ENCODE measurements at regions not wholly inside any gene's neighbourhood (a gene's known extent, or its start where the extent isn't known, plus 50 kb on each side); places are given as distances from the start of the nearest gene placed in this dataset.
"Not testable (repeated sequence)": the region's sequence is repeated elsewhere in the genome, so short reads cannot be mapped to it uniquely, and the experiment has no call there.

- H3K36me3 ChIP-seq (ENCODE audit: control insufficient read depth in 2 of 2, insufficient read depth in 2 of 2, low read length in 2 of 2); H3K9me3 ChIP-seq (ENCODE audit: control insufficient read depth in 2 of 2, low read length in 2 of 2); H3K4me3 ChIP-seq (ENCODE audit: low read length in 2 of 2); H3K4me1 ChIP-seq (ENCODE audit: control insufficient read depth in 2 of 2, insufficient read depth in 2 of 2, low read length in 2 of 2); H3K27me3 ChIP-seq (ENCODE audit: control insufficient read depth in 2 of 2, insufficient read depth in 2 of 2, low read length in 2 of 2); H3K9ac ChIP-seq (ENCODE audit: low read depth in 1 of 2, low read length in 2 of 2); H3K27ac ChIP-seq (ENCODE audit: low read depth in 2 of 2, low read length in 2 of 2): not testable (repeated sequence)
Measured at GRCh38 chr2:105506860-105507259, 108.0 kb upstream of the FHL2 start.

GRCh38 chr2:105504459-105504858 lies 105.6 kb upstream of the FHL2 start:
- Histone ChIP-seq H3K27me3 (ENCODE audit: control insufficient read depth in 2 of 2, insufficient read depth in 2 of 2, low read length in 2 of 2) (no peaks in the 10 kb centered on the region), H3K36me3 (ENCODE audit: control insufficient read depth in 2 of 2, insufficient read depth in 2 of 2, low read length in 2 of 2) (no peaks in the 10 kb centered on the region), H3K9me3 (ENCODE audit: control insufficient read depth in 2 of 2, low read length in 2 of 2) (no peaks in the 10 kb centered on the region), H3K9ac (ENCODE audit: low read depth in 1 of 2, low read length in 2 of 2) (no peak overlapping the region), H3K4me3 (ENCODE audit: low read length in 2 of 2) (no peak overlapping the region), H3K27ac (ENCODE audit: low read depth in 2 of 2, low read length in 2 of 2) (no peak overlapping the region), H3K4me1 (ENCODE audit: control insufficient read depth in 2 of 2, insufficient read depth in 2 of 2, low read length in 2 of 2) (no peaks in the 10 kb centered on the region)

DNA sequence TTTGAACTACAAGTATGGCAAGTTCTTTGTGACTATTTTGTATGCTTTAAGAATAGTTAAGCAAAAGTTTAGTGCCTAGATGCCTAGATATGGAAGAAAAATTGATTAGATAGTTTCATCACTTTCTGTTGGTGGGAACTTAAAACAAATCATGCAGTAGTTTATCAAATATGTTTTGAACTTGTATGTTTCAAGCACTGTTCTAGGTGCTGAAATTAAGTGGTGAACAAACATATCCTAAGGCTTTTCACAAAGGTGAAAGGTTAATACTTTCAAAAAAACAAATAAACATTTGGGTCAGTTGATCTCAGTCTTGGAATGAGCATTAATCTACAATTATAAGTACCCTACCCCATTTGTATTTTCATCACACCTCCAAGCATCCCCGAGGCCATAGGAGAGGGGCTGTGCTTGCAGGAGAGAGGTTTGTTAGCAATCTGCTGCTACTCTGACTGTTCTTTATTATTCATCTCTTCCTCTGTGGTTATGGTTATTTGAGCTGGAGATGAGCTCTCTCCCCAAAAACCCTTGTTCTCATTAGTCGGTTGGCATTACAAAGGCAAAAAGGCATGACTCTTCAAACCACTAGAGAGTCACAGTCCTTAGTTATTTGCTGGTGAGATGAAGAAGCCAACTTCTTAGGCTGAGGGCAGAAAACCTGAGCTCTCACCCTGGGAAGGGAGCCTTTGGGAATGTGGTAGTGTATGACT lies 103.9 kb upstream of the FHL2 start:
- no peaks in the 10 kb centered on the region for H3K4me1 ChIP-seq (ENCODE audit: control insufficient read depth in 2 of 2, insufficient read depth in 2 of 2, low read length in 2 of 2)
- H3K9ac ChIP-seq (ENCODE audit: low read depth in 1 of 2, low read length in 2 of 2): no peak overlapping the region
- no peaks in the 10 kb centered on the region for H3K27me3 ChIP-seq (ENCODE audit: control insufficient read depth in 2 of 2, insufficient read depth in 2 of 2, low read length in 2 of 2)
- H3K4me3 ChIP-seq (ENCODE audit: low read length in 2 of 2): no peak overlapping the region
- H3K36me3 ChIP-seq (ENCODE audit: control insufficient read depth in 2 of 2, insufficient read depth in 2 of 2, low read length in 2 of 2): no peaks in the 10 kb centered on the region
- no peaks in the 10 kb centered on the region for H3K9me3 ChIP-seq (ENCODE audit: control insufficient read depth in 2 of 2, low read length in 2 of 2)
- no peak overlapping the region for H3K27ac ChIP-seq (ENCODE audit: low read depth in 2 of 2, low read length in 2 of 2)

DNA sequence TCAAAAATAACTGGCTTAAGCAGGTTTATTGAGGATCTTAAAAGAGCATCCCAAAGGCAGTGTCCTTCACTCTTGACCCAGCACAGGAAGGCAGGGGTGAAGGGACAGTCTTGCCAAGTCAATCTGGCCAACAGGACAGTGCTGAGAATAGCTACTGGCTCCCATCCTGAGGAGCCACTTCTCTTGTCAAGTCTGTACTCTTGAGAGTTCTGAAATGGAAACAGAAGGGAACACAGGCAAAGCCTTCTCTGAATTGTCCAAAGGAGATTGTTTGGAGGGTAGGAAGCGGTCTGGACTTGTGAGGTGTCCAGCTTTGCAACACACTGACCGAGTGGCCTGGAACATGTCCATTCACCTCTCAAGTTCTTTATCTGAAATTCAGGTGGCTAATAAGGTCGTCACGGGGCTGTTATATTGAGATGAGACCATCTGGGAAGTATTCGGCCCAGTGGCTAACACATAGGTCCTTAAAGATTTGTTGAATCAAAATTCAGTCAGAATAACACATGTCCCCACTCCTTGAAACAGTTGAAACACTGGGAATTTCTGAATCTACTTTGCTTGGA lies 99.5 kb upstream of the FHL2 start:
- H3K4me1 ChIP-seq (ENCODE audit: control insufficient read depth in 2 of 2, insufficient read depth in 2 of 2, low read length in 2 of 2): peaks cover 0 to 6% of the 10 kb centered on the region in 2 donors
- no peaks in the 10 kb centered on the region for H3K27me3 ChIP-seq (ENCODE audit: control insufficient read depth in 2 of 2, insufficient read depth in 2 of 2, low read length in 2 of 2)
- no peak overlapping the region for H3K27ac ChIP-seq (ENCODE audit: low read depth in 2 of 2, low read length in 2 of 2)
- no peaks in the 10 kb centered on the region for H3K36me3 ChIP-seq (ENCODE audit: control insufficient read depth in 2 of 2, insufficient read depth in 2 of 2, low read length in 2 of 2)
- no peak overlapping the region for H3K9ac ChIP-seq (ENCODE audit: low read depth in 1 of 2, low read length in 2 of 2)
- H3K4me3 ChIP-seq (ENCODE audit: low read length in 2 of 2): no peak overlapping the region
- H3K9me3 ChIP-seq (ENCODE audit: control insufficient read depth in 2 of 2, low read length in 2 of 2): no peaks in the 10 kb centered on the region

DNA sequence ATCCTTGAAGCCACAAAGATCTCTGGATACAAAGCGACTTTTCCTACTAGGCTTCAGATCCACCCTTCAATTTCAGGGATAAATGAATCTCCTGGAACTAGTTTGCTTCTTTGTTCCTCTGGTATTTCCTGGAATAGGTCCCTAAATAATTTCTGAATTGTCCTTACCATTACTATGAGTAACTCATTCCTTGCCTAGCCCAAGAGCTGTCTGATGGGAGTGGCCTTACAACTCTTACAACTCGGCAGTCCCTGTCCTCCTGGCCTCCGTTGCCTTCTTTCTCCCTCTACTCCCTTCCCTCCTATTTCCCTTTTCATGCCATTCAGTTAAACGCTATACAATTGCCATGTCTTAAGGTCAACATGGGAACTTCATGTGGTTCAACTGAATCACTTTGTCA lies 98.2 kb upstream of the FHL2 start:
- Histone ChIP-seq H3K4me1 (ENCODE audit: control insufficient read depth in 2 of 2, insufficient read depth in 2 of 2, low read length in 2 of 2) (peaks cover 0 to 6% of the 10 kb centered on the region in 2 donors), H3K27me3 (ENCODE audit: control insufficient read depth in 2 of 2, insufficient read depth in 2 of 2, low read length in 2 of 2) (no peaks in the 10 kb centered on the region), H3K9me3 (ENCODE audit: control insufficient read depth in 2 of 2, low read length in 2 of 2) (no peaks in the 10 kb centered on the region), H3K9ac (ENCODE audit: low read depth in 1 of 2, low read length in 2 of 2) (no peak overlapping the region), H3K36me3 (ENCODE audit: control insufficient read depth in 2 of 2, insufficient read depth in 2 of 2, low read length in 2 of 2) (no peaks in the 10 kb centered on the region), H3K27ac (ENCODE audit: low read depth in 2 of 2, low read length in 2 of 2) (no peak overlapping the region), H3K4me3 (ENCODE audit: low read length in 2 of 2) (no peak overlapping the region)

- no peak overlapping the region for H3K9ac ChIP-seq (ENCODE audit: low read depth in 1 of 2, low read length in 2 of 2)
- H3K4me3 ChIP-seq (ENCODE audit: low read length in 2 of 2): no peak overlapping the region
- no peaks in the 10 kb centered on the region for H3K9me3 ChIP-seq (ENCODE audit: control insufficient read depth in 2 of 2, low read length in 2 of 2)
- peaks cover 0 to 10% of the 10 kb centered on the region in 2 donors for H3K4me1 ChIP-seq (ENCODE audit: control insufficient read depth in 2 of 2, insufficient read depth in 2 of 2, low read length in 2 of 2)
- no peaks in the 10 kb centered on the region for H3K27me3 ChIP-seq (ENCODE audit: control insufficient read depth in 2 of 2, insufficient read depth in 2 of 2, low read length in 2 of 2)
- H3K27ac ChIP-seq (ENCODE audit: low read depth in 2 of 2, low read length in 2 of 2): no peak overlapping the region
- no peaks in the 10 kb centered on the region for H3K36me3 ChIP-seq (ENCODE audit: control insufficient read depth in 2 of 2, insufficient read depth in 2 of 2, low read length in 2 of 2)
Measured at GRCh38 chr2:105496271-105496670, 97.4 kb upstream of the FHL2 start.

DNA sequence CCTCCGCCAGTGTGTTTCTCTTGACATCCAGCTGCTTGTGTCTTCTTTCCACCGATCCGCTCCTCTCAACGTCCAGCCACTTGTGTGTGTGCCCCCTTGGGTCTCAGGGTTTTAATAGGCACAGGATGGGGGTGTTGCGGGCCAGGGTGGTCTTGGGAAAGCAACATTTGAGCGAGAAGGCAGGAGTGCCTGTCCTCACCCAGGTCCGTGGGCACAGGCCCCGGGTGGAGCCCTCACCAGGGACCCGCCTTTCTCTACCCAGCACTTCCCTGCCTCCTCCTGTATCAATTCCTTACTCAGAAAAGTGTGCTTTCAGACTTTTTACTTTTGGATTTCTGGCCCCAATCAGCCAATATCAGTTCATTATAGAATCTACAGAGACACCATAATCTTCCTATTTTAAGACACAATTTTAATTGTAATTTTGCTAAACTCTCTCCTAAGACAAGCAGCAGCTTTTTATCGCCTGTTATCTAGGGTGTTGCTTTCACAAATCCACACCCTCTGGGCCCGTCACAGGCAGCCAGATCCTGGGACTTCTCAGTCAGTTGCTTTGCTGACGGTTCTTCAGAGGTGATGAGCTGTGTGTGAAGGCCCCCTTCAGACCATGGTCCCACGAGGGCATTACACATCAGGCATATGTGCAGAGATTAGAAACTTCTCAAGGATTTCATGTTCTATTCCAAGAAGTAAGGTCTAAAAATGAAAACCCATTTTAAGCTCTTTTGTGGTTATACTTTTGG lies 96.0 kb upstream of the FHL2 start:
- peaks cover 0 to 21% of the 10 kb centered on the region in 2 donors for H3K4me1 ChIP-seq (ENCODE audit: control insufficient read depth in 2 of 2, insufficient read depth in 2 of 2, low read length in 2 of 2)
- H3K9me3 ChIP-seq (ENCODE audit: control insufficient read depth in 2 of 2, low read length in 2 of 2): no peaks in the 10 kb centered on the region
- H3K27ac ChIP-seq (ENCODE audit: low read depth in 2 of 2, low read length in 2 of 2): peak overlapping the region in 1 of 2 donors; percentile 21
- H3K4me3 ChIP-seq (ENCODE audit: low read length in 2 of 2): no peak overlapping the region
- H3K27me3 ChIP-seq (ENCODE audit: control insufficient read depth in 2 of 2, insufficient read depth in 2 of 2, low read length in 2 of 2): no peaks in the 10 kb centered on the region
- H3K9ac ChIP-seq (ENCODE audit: low read depth in 1 of 2, low read length in 2 of 2): no peak overlapping the region
- no peaks in the 10 kb centered on the region for H3K36me3 ChIP-seq (ENCODE audit: control insufficient read depth in 2 of 2, insufficient read depth in 2 of 2, low read length in 2 of 2)

- Histone ChIP-seq H3K27me3 (ENCODE audit: control insufficient read depth in 2 of 2, insufficient read depth in 2 of 2, low read length in 2 of 2) (no peaks in the 10 kb centered on the region), H3K27ac (ENCODE audit: low read depth in 2 of 2, low read length in 2 of 2) (peak overlapping the region; percentile 46 to 53), H3K9me3 (ENCODE audit: control insufficient read depth in 2 of 2, low read length in 2 of 2) (no peaks in the 10 kb centered on the region), H3K4me3 (ENCODE audit: low read length in 2 of 2) (no peak overlapping the region), H3K36me3 (ENCODE audit: control insufficient read depth in 2 of 2, insufficient read depth in 2 of 2, low read length in 2 of 2) (no peaks in the 10 kb centered on the region), H3K9ac (ENCODE audit: low read depth in 1 of 2, low read length in 2 of 2) (no peak overlapping the region), H3K4me1 (ENCODE audit: control insufficient read depth in 2 of 2, insufficient read depth in 2 of 2, low read length in 2 of 2) (peaks cover 0 to 25% of the 10 kb centered on the region in 2 donors)
Measured at GRCh38 chr2:105490956-105491355, 92.1 kb upstream of the FHL2 start.

GRCh38 chr2:105490204-105490603 lies 91.4 kb upstream of the FHL2 start:
- Histone ChIP-seq H3K4me3 (ENCODE audit: low read length in 2 of 2) (no peak overlapping the region), H3K27me3 (ENCODE audit: control insufficient read depth in 2 of 2, insufficient read depth in 2 of 2, low read length in 2 of 2) (no peaks in the 10 kb centered on the region), H3K4me1 (ENCODE audit: control insufficient read depth in 2 of 2, insufficient read depth in 2 of 2, low read length in 2 of 2) (peaks cover 0 to 25% of the 10 kb centered on the region in 2 donors), H3K9ac (ENCODE audit: low read depth in 1 of 2, low read length in 2 of 2) (no peak overlapping the region), H3K27ac (ENCODE audit: low read depth in 2 of 2, low read length in 2 of 2) (peak overlapping the region in 1 of 2 donors; percentile 46), H3K9me3 (ENCODE audit: control insufficient read depth in 2 of 2, low read length in 2 of 2) (no peaks in the 10 kb centered on the region), H3K36me3 (ENCODE audit: control insufficient read depth in 2 of 2, insufficient read depth in 2 of 2, low read length in 2 of 2) (no peaks in the 10 kb centered on the region)

- Histone ChIP-seq H3K9me3 (ENCODE audit: control insufficient read depth in 2 of 2, low read length in 2 of 2) (no peaks in the 10 kb centered on the region), H3K27ac (ENCODE audit: low read depth in 2 of 2, low read length in 2 of 2) (no peak overlapping the region), H3K9ac (ENCODE audit: low read depth in 1 of 2, low read length in 2 of 2) (no peak overlapping the region), H3K36me3 (ENCODE audit: control insufficient read depth in 2 of 2, insufficient read depth in 2 of 2, low read length in 2 of 2) (no peaks in the 10 kb centered on the region), H3K4me3 (ENCODE audit: low read length in 2 of 2) (no peak overlapping the region), H3K4me1 (ENCODE audit: control insufficient read depth in 2 of 2, insufficient read depth in 2 of 2, low read length in 2 of 2) (peaks cover 0 to 19% of the 10 kb centered on the region in 2 donors), H3K27me3 (ENCODE audit: control insufficient read depth in 2 of 2, insufficient read depth in 2 of 2, low read length in 2 of 2) (no peaks in the 10 kb centered on the region)
Measured at GRCh38 chr2:105489168-105489878, 90.5 kb upstream of the FHL2 start.

Measured in mucosa of rectum (tissue), 2 donors.